Prostate gland (tissue), 2 donors: ENCODE measurements at regions not wholly inside any gene's neighbourhood (a gene's known extent, or its start where the extent isn't known, plus 50 kb on each side); places are given as distances from the start of the nearest gene placed in this dataset.

Experiments
- CTCF ChIP-seq, 4 experiments: fragments of 200-600 bp in 2 of 4; fragments of 450-650 bp in 2 of 4; sonication (generic) in 2 of 4; IDR thresholded peaks; 1 replicate in 3 of 4; 2 replicates in 1 of 4; pipeline ENCODE4 v1.5.1; 2016 to 2019; ENCODE audit warnings: antibody characterized with exemption in 4 of 4, mild to moderate bottlenecking in 2 of 4, moderate library complexity in 2 of 4
- POLR2A ChIP-seq: fragments of 450-650 bp; IDR thresholded peaks from one replicate; pipeline ENCODE4 v1.6.1; 2016; ENCODE audit warnings: antibody characterized with exemption, mild to moderate bottlenecking
- POLR2AphosphoS5 ChIP-seq: sonication (generic); formaldehyde crosslinking; IDR thresholded peaks from one replicate; pipeline ENCODE4 v1.6.1; 2017; ENCODE audit warnings: antibody characterized with exemption

DNA sequence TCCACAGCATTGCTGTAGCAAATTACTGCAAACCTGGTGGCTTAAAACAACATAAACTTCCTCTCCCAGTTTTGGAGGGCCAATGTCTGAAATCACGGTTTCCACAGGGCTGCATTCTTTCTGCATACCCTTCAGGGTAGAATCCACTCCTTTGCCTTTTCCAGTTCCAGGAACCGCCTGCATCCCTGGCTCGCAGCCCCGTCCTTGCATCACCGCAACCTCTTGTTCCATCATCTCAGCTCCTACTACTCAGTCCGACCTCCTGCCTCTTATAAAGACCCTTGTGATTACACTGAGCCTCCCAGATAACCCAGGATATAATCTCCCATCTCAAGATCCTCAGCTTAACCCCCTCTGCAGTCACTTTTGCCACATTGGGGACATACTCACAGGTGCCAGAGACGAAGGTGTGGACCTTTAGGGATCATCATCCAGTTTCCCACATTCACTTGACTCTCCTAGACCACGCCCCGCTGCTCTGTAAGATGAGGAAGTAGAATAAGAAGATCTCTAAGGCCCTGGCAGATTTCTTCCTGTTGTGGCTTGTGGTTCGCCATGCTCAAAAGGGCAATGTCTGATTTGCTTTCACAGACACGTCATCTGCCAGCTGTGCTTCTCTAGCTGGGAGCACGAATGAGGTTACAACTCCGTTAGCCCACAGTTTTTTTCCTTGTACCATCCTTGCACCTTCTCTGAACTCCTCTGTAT lies 103.6 kb upstream of the AGAP1 start:
- TF ChIP-seq CTCF (IDR thresholded peaks at IDR 0.05), result no peak
- TF ChIP-seq POLR2A, result no peak
- TF ChIP-seq POLR2AphosphoS5, result no peak
